KBM-7 (cell line): ENCODE measurements at regions not wholly inside any gene's neighbourhood (a gene's known extent, or its start where the extent isn't known, plus 50 kb on each side); places are given as distances from the start of the nearest gene placed in this dataset.
"Not testable (repeated sequence)": the region's sequence is repeated elsewhere in the genome, so short reads cannot be mapped to it uniquely, and the experiment has no call there.

Experiments
- DNase-seq: peaks from one replicate; pipeline ENCODE4 v3.0.0-alpha.2; 2015
- in situ Hi-C: fragments of 300-500 bp; cut with MboI; formaldehyde crosslinking; loops from 2 replicates; pipeline ENCODE4 v1.14.3; 2020; ENCODE audit warnings: low sequenced_read_pairs, low pct_unique_long_range_greater_than_20kb, mixed read lengths

GRCh38 chr13:57897225-57897624, 265.7 kb downstream of the PCDH17 start:
- in situ Hi-C loops, result no loop called here
- DNase-seq, result no peak

GRCh38 chr13:57899096-57899495, 267.6 kb downstream of the PCDH17 start:
- in situ Hi-C loops, result no loop called here
- DNase-seq, result no peak

GRCh38 chr13:57909833-57910232, 278.3 kb downstream of the PCDH17 start:
- in situ Hi-C loops, DNase-seq: not testable (repeated sequence)

GRCh38 chr13:57918086-57918485, 286.5 kb downstream of the PCDH17 start:
- in situ Hi-C loops, result no loop called here

GRCh38 chr13:57918913-57919312, 287.4 kb downstream of the PCDH17 start:
- no peak for DNase-seq
- in situ Hi-C loops, result no loop called here

More at GRCh38 chr13:57918086-57918485, 286.5 kb downstream of the PCDH17 start:
- DNase-seq, result no peak

- no peak for DNase-seq
- in situ Hi-C loops, result no loop called here
These were observed 293.7 kb downstream of the PCDH17 start for GRCh38 chr13:57925250-57925649.

- DNase-seq, result no peak
- in situ Hi-C loops, result no loop called here
These were observed 294.2 kb downstream of the PCDH17 start for GRCh38 chr13:57925751-57926150.

- in situ Hi-C loops, result no loop called here
- DNase-seq, result no peak
These were observed 300.5 kb downstream of the PCDH17 start for GRCh38 chr13:57932061-57932460.

GRCh38 chr13:57933606-57934005, 302.1 kb downstream of the PCDH17 start:
- DNase-seq, result no peak

GRCh38 chr13:57935965-57936364, 304.4 kb downstream of the PCDH17 start:
- no peak for DNase-seq

More at GRCh38 chr13:57933606-57934005, 302.1 kb downstream of the PCDH17 start:
- in situ Hi-C loops, result no loop called here

GRCh38 chr13:57946361-57946760, 314.8 kb downstream of the PCDH17 start:
- in situ Hi-C loops, result no loop called here
- DNase-seq, result no peak

More at GRCh38 chr13:57935965-57936364, 304.4 kb downstream of the PCDH17 start:
- in situ Hi-C loops, result no loop called here

- DNase-seq, result no peak
- in situ Hi-C loops, result no loop called here
These were observed 317.3 kb downstream of the PCDH17 start for GRCh38 chr13:57948884-57949283.

- in situ Hi-C loops, result no loop called here
- no peak for DNase-seq
These were observed 338.4 kb downstream of the PCDH17 start for GRCh38 chr13:57969951-57970350.

- in situ Hi-C loops, result no loop called here
- no peak for DNase-seq
These were observed 338.9 kb downstream of the PCDH17 start for GRCh38 chr13:57970404-57970803.

GRCh38 chr13:57982782-57983181, 351.2 kb downstream of the PCDH17 start:
- no peak for DNase-seq
- in situ Hi-C loops, result no loop called here

- in situ Hi-C loops, result no loop called here
- no peak for DNase-seq
These were observed 356.7 kb downstream of the PCDH17 start for GRCh38 chr13:57988276-57988675.

GRCh38 chr13:57991041-57991440, 359.5 kb downstream of the PCDH17 start:
- in situ Hi-C loops, result no loop called here
- no peak for DNase-seq

GRCh38 chr13:57992416-57992815, 360.9 kb downstream of the PCDH17 start:
- in situ Hi-C loops, result no loop called here
- no peak for DNase-seq

GRCh38 chr13:57996717-57997116, 365.2 kb downstream of the PCDH17 start:
- in situ Hi-C loops, result no loop called here
- DNase-seq, result no peak

- in situ Hi-C loops, result no loop called here
- no peak for DNase-seq
These were observed 373.2 kb downstream of the PCDH17 start for GRCh38 chr13:58004751-58005150.

GRCh38 chr13:58018020-58018419, 386.5 kb downstream of the PCDH17 start:
- DNase-seq, result no peak
- in situ Hi-C loops, result no loop called here

GRCh38 chr13:58018865-58019264, 387.3 kb downstream of the PCDH17 start:
- in situ Hi-C loops, result no loop called here
- no peak for DNase-seq
